HCEC 1CT (cell line): ENCODE measurements at regions not wholly inside any gene's neighbourhood (a gene's known extent, or its start where the extent isn't known, plus 50 kb on each side); places are given as distances from the start of the nearest gene placed in this dataset.

Experiments used
- DNase-seq: peaks from one replicate; pipeline ENCODE4 v3.0.0-alpha.2; 2017

GRCh38 chrX:109934434-109934833 lies 68.5 kb upstream of the TMEM164 start:
- DNase-seq = no peak

- no peak for DNase-seq
Measured at GRCh38 chrX:109934935-109935334, 68.0 kb upstream of the TMEM164 start.

- DNase-seq = peak; percentile 69
Measured at GRCh38 chrX:109936114-109936513, 66.8 kb upstream of the TMEM164 start.

- peak; percentile 46 for DNase-seq
Measured at GRCh38 chrX:109936598-109936997, 66.3 kb upstream of the TMEM164 start.

DNA sequence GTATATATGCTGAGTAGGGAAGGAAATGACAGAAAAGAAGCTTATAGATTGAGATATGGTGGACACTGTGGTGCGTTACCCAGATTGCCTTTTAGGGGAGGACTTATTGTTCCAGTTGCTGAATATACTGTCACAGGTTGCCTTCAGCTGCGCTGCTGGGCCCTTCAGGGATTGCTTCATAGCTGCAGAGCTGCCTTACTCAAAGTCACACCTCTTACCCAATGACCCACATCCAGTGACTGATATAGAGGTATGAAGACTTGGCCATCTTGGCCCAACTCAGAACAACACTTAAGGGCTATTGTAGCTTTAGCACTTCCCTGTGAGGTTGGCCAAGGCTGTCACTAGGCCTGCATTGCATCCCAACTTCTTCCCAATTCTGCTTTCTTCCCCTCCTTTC lies 63.4 kb upstream of the TMEM164 start:
- DNase-seq = no peak

GRCh38 chrX:109940411-109940810 lies 62.5 kb upstream of the TMEM164 start:
- DNase-seq = no peak

GRCh38 chrX:109943092-109943739 lies 59.7 kb upstream of the TMEM164 start:
- no peak for DNase-seq

DNA sequence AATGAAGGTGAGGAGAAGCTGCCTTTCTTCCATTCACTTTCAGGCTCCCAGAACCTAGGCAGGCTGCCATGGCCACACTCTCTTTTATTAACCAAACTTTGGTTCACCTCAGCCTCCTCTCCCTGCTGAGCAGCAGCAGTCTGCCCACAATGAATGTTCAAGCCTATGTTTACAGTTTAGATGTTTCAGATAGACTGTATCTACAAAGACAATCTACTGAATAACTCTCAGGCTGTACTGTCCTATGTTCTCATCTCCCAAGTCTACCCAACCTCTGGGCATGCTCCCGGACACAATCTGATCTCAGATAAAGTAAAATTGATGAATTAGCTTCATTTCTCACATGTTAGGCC lies 59.2 kb upstream of the TMEM164 start:
- no peak for DNase-seq

- no peak for DNase-seq
Measured at GRCh38 chrX:109952050-109952449, 50.9 kb upstream of the TMEM164 start.

- peak; percentile 3 for DNase-seq
Measured at GRCh38 chrX:109952985-109953905, 49.7 kb upstream of the TMEM164 start.
